ENCODE measurements at regions not wholly inside any gene's neighbourhood (a gene's known extent, or its start where the extent isn't known, plus 50 kb on each side); places are given as distances from the start of the nearest gene placed in this dataset.
"Not testable (repeated sequence)": the region's sequence is repeated elsewhere in the genome, so short reads cannot be mapped to it uniquely, and the experiment has no call there.

DNA sequence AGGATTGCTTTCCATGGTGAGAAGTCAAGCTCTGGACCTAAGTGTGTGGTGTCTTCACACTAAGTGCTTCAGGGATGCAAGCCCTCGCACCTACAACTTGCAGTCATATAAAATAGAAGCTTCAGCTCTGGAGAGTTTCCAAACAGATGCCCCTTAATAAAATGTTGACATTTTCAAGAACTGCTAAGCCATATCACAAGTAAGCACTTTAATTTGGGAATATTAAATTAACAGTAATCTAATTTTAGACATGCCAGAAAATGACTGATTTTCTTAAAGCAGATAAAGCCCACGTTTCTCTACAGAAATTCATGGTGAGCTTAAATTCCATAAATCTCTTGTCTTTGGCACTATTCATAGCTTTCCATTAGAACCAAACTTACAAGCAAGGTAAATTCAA, 600.1 kb upstream of the FLRT2 start:
- Histone ChIP-seq H3K27ac (ENCODE audit: low read depth, low read length) (no peak overlapping the region), H3K36me3 (ENCODE audit: control insufficient read depth in 2 of 3, insufficient read depth in 3 of 3, low read length in 3 of 3) (no peaks in the 10 kb centered on the region), H3K27me3 (ENCODE audit: control insufficient read depth in 2 of 2, insufficient read depth in 2 of 2, low read length in 2 of 2) (no peaks in the 10 kb centered on the region), H3K4me3 (ENCODE audit: low read length) (no peak overlapping the region), H3K4me1 (ENCODE audit: control insufficient read depth in 2 of 2, insufficient read depth in 2 of 2, low read length in 2 of 2) (no peaks in the 10 kb centered on the region), H3K9me3 (ENCODE audit: control insufficient read depth in 2 of 3, low read length in 3 of 3) (no peaks in the 10 kb centered on the region)
- ChIA-PET POLR2A (no interaction called here), CTCF (no interaction called here)
- H3K9me3 Mint-ChIP-seq, result peaks cover 0 to 18% (median 5%) of the 10 kb centered on the region in 11 donors
- H3K27me3 Mint-ChIP-seq, result no peaks in the 10 kb centered on the region
- H3K27ac Mint-ChIP-seq, result no peak overlapping the region
- H3K36me3 Mint-ChIP-seq, result no peaks in the 10 kb centered on the region
- no peak for ATAC-seq
- intact Hi-C loops (cut with micrococcal nuclease), result no loop called here
- H3K4me1 Mint-ChIP-seq, result no peaks in the 10 kb centered on the region
- DNase-seq, result no peak
- H3K4me3 Mint-ChIP-seq, result no peak overlapping the region

GRCh38 chr14:84937016-84937415, 592.9 kb upstream of the FLRT2 start:
- POLR2A ChIA-PET, result no interaction called here
- DNase-seq (no peak), ATAC-seq (no peak)
- intact Hi-C loops (cut with micrococcal nuclease), result no loop called here
- Mint-ChIP-seq H3K27ac (no peak overlapping the region), H3K4me3 (no peak overlapping the region), H3K9me3 (peaks cover 2 to 40% (median 12%) of the 10 kb centered on the region in 11 donors), H3K4me1 (no peaks in the 10 kb centered on the region), H3K36me3 (peaks cover 0 to 9% (median 0%) of the 10 kb centered on the region in 5 donors), H3K27me3 (no peaks in the 10 kb centered on the region)
- CTCF ChIA-PET, result no interaction called here
- Histone ChIP-seq H3K27ac (ENCODE audit: low read depth, low read length) (no peak overlapping the region), H3K27me3 (ENCODE audit: control insufficient read depth in 2 of 2, insufficient read depth in 2 of 2, low read length in 2 of 2) (no peaks in the 10 kb centered on the region), H3K9me3 (ENCODE audit: control insufficient read depth in 2 of 3, low read length in 3 of 3) (no peaks in the 10 kb centered on the region), H3K4me1 (ENCODE audit: control insufficient read depth in 2 of 2, insufficient read depth in 2 of 2, low read length in 2 of 2) (no peaks in the 10 kb centered on the region), H3K36me3 (ENCODE audit: control insufficient read depth in 2 of 3, insufficient read depth in 3 of 3, low read length in 3 of 3) (no peaks in the 10 kb centered on the region), H3K4me3 (ENCODE audit: low read length) (no peak overlapping the region)

DNA sequence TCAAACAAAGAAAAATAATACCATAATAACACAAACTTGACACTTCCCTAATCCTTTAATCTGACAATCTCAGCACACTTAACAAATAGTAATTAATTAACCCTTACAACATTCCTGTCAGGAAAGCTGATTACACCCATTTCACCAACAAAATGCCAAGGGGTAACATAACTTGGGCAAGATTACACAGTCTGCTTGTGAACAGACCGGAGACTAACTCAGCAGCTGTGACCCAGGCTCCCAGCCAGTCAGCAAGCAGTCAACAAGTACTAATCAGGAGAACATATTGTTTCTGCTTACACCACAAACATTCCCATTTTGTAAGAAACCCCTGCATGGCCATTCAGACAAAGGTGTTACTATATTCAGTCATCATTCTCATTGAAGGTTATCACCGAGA, 592.5 kb upstream of the FLRT2 start:
- Mint-ChIP-seq H3K4me3 (no peak overlapping the region), H3K27me3 (no peaks in the 10 kb centered on the region), H3K27ac (no peak overlapping the region), H3K9me3 (peaks cover 2 to 40% (median 12%) of the 10 kb centered on the region in 11 donors), H3K36me3 (peaks cover 0 to 9% (median 0%) of the 10 kb centered on the region in 5 donors), H3K4me1 (no peaks in the 10 kb centered on the region)
- H3K4me1 ChIP-seq (ENCODE audit: control insufficient read depth in 2 of 2, insufficient read depth in 2 of 2, low read length in 2 of 2), result no peaks in the 10 kb centered on the region
- DNase-seq (no peak), ATAC-seq (no peak)
- intact Hi-C loops (cut with micrococcal nuclease), result no loop called here
- ChIA-PET POLR2A (no interaction called here), CTCF (no interaction called here)
- no peak overlapping the region for H3K4me3 ChIP-seq (ENCODE audit: low read length)
- no peaks in the 10 kb centered on the region for H3K27me3 ChIP-seq (ENCODE audit: control insufficient read depth in 2 of 2, insufficient read depth in 2 of 2, low read length in 2 of 2)
- H3K27ac ChIP-seq (ENCODE audit: low read depth, low read length), result no peak overlapping the region
- H3K36me3 ChIP-seq (ENCODE audit: control insufficient read depth in 2 of 3, insufficient read depth in 3 of 3, low read length in 3 of 3), result no peaks in the 10 kb centered on the region
- H3K9me3 ChIP-seq (ENCODE audit: control insufficient read depth in 2 of 3, low read length in 3 of 3), result no peaks in the 10 kb centered on the region

GRCh38 chr14:84944901-84945300, 585.0 kb upstream of the FLRT2 start:
- H3K4me1 ChIP-seq (ENCODE audit: control insufficient read depth in 2 of 2, insufficient read depth in 2 of 2, low read length in 2 of 2); H3K27me3 Mint-ChIP-seq; H3K36me3 Mint-ChIP-seq; H3K4me3 ChIP-seq (ENCODE audit: low read length); H3K27ac ChIP-seq (ENCODE audit: low read depth, low read length); H3K4me1 Mint-ChIP-seq; H3K27ac Mint-ChIP-seq; H3K36me3 ChIP-seq (ENCODE audit: control insufficient read depth in 2 of 3, insufficient read depth in 3 of 3, low read length in 3 of 3); H3K9me3 ChIP-seq (ENCODE audit: control insufficient read depth in 2 of 3, low read length in 3 of 3); H3K9me3 Mint-ChIP-seq; H3K27me3 ChIP-seq (ENCODE audit: control insufficient read depth in 2 of 2, insufficient read depth in 2 of 2, low read length in 2 of 2); DNase-seq; intact Hi-C loops (cut with micrococcal nuclease); CTCF ChIA-PET; POLR2A ChIA-PET; H3K4me3 Mint-ChIP-seq; ATAC-seq: not testable (repeated sequence)

- Histone ChIP-seq H3K27me3 (ENCODE audit: control insufficient read depth in 2 of 2, insufficient read depth in 2 of 2, low read length in 2 of 2) (no peaks in the 10 kb centered on the region), H3K36me3 (ENCODE audit: control insufficient read depth in 2 of 3, insufficient read depth in 3 of 3, low read length in 3 of 3) (no peaks in the 10 kb centered on the region), H3K9me3 (ENCODE audit: control insufficient read depth in 2 of 3, low read length in 3 of 3) (no peaks in the 10 kb centered on the region), H3K27ac (ENCODE audit: low read depth, low read length) (no peak overlapping the region), H3K4me3 (ENCODE audit: low read length) (no peak overlapping the region), H3K4me1 (ENCODE audit: control insufficient read depth in 2 of 2, insufficient read depth in 2 of 2, low read length in 2 of 2) (no peaks in the 10 kb centered on the region)
- H3K9me3 Mint-ChIP-seq, result peaks cover 3 to 24% (median 14%) of the 10 kb centered on the region in 11 donors
- H3K4me1 Mint-ChIP-seq, result no peaks in the 10 kb centered on the region
- DNase-seq (no peak), ATAC-seq (no peak)
- intact Hi-C loops (cut with micrococcal nuclease), result no loop called here
- H3K4me3 Mint-ChIP-seq, result no peak overlapping the region
- peaks cover 0 to 3% (median 0%) of the 10 kb centered on the region in 5 donors for H3K36me3 Mint-ChIP-seq
- H3K27me3 Mint-ChIP-seq, result no peaks in the 10 kb centered on the region
- POLR2A ChIA-PET, result no interaction called here
- CTCF ChIA-PET, result no interaction called here
- H3K27ac Mint-ChIP-seq, result no peak overlapping the region
These were observed 570.0 kb upstream of the FLRT2 start for GRCh38 chr14:84959851-84960520.

DNA sequence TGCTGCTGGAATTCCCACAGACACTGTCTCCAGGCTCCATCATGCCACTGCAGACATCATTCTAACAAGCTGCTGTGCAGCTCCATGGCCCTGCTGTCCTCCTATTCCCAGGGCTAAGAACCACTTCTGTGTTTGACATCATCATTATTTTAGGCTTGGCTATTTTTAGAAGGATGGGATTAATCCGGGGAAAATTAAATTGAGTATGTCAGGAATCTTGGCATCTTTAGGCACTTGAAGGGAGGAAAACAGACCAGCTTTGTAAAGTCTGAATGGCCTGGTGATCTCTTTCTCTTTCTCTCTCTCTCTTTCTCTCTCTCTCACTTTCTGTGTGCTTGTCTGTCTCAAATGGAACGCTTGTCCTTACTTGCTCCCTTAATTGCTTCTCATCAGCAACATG, 568.3 kb upstream of the FLRT2 start:
- CTCF ChIA-PET, result no interaction called here
- ATAC-seq, result no peak
- H3K4me1 ChIP-seq (ENCODE audit: control insufficient read depth in 2 of 2, insufficient read depth in 2 of 2, low read length in 2 of 2), result no peaks in the 10 kb centered on the region
- H3K4me3 ChIP-seq (ENCODE audit: low read length), result no peak overlapping the region
- no peak overlapping the region for H3K27ac ChIP-seq (ENCODE audit: low read depth, low read length)
- H3K36me3 ChIP-seq (ENCODE audit: control insufficient read depth in 2 of 3, insufficient read depth in 3 of 3, low read length in 3 of 3), result no peaks in the 10 kb centered on the region
- no peak overlapping the region for H3K4me3 Mint-ChIP-seq
- no peaks in the 10 kb centered on the region for H3K27me3 ChIP-seq (ENCODE audit: control insufficient read depth in 2 of 2, insufficient read depth in 2 of 2, low read length in 2 of 2)
- H3K9me3 ChIP-seq (ENCODE audit: control insufficient read depth in 2 of 3, low read length in 3 of 3), result no peaks in the 10 kb centered on the region
- no peak for DNase-seq
- peaks cover 2 to 26% (median 9%) of the 10 kb centered on the region in 11 donors for H3K9me3 Mint-ChIP-seq
- peaks cover 0 to 3% (median 0%) of the 10 kb centered on the region in 5 donors for H3K36me3 Mint-ChIP-seq
- H3K27me3 Mint-ChIP-seq, result no peaks in the 10 kb centered on the region
- no peak overlapping the region for H3K27ac Mint-ChIP-seq
- POLR2A ChIA-PET, result no interaction called here
- no peaks in the 10 kb centered on the region for H3K4me1 Mint-ChIP-seq
- intact Hi-C loops (cut with micrococcal nuclease), result no loop called here

DNA sequence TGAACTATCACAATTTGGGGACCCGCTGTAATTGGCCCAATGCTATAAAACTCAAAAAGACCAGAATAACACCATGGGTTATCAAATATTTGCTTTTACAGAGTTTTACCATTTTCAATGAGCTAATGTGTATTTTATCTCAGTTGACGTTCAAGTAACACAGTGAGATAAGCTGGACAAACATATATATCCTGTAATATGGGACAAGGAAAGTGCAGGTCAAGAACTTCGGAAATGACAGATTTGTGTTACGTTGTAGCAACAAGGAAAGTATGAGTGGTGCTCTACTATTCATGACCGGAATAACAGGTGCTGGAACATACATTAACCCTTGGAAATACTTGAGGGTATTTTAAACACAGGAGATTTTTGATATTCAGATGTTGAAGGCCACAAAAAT, 566.4 kb upstream of the FLRT2 start:
- H3K9me3 Mint-ChIP-seq, result peaks cover 2 to 22% (median 11%) of the 10 kb centered on the region in 11 donors
- ATAC-seq (no peak), DNase-seq (no peak)
- H3K27me3 Mint-ChIP-seq, result no peaks in the 10 kb centered on the region
- H3K27ac Mint-ChIP-seq, result no peak overlapping the region
- H3K4me1 Mint-ChIP-seq, result no peaks in the 10 kb centered on the region
- no peaks in the 10 kb centered on the region for H3K36me3 ChIP-seq (ENCODE audit: control insufficient read depth in 2 of 3, insufficient read depth in 3 of 3, low read length in 3 of 3)
- POLR2A ChIA-PET, result no interaction called here
- no peak overlapping the region for H3K4me3 Mint-ChIP-seq
- intact Hi-C loops (cut with micrococcal nuclease), result no loop called here
- H3K27me3 ChIP-seq (ENCODE audit: control insufficient read depth in 2 of 2, insufficient read depth in 2 of 2, low read length in 2 of 2), result no peaks in the 10 kb centered on the region
- no peaks in the 10 kb centered on the region for H3K4me1 ChIP-seq (ENCODE audit: control insufficient read depth in 2 of 2, insufficient read depth in 2 of 2, low read length in 2 of 2)
- H3K4me3 ChIP-seq (ENCODE audit: low read length), result no peak overlapping the region
- CTCF ChIA-PET, result no interaction called here
- no peaks in the 10 kb centered on the region for H3K9me3 ChIP-seq (ENCODE audit: control insufficient read depth in 2 of 3, low read length in 3 of 3)
- H3K36me3 Mint-ChIP-seq, result no peaks in the 10 kb centered on the region
- H3K27ac ChIP-seq (ENCODE audit: low read depth, low read length), result no peak overlapping the region

Measured in naive thymus-derived CD4-positive, alpha-beta T cell (primary cell).